Dendritic cell treated with granulocyte-macrophage colony-stimulating factor and Interleukin-4, amounts not matched to agents 40 ng/mL and 50 ng/mL, for 4 days (primary cell): ENCODE measurements at regions not wholly inside any gene's neighbourhood (a gene's known extent, or its start where the extent isn't known, plus 50 kb on each side); places are given as distances from the start of the nearest gene placed in this dataset.
"Not testable (repeated sequence)": the region's sequence is repeated elsewhere in the genome, so short reads cannot be mapped to it uniquely, and the experiment has no call there.

Experiments
- H3K27ac Mint-ChIP-seq: one replicate; pipeline ENCODE4 v1.8.0; 2022; ENCODE audit warnings: mild to moderate bottlenecking, mixed read lengths
- H3K27me3 Mint-ChIP-seq: one replicate; pipeline ENCODE4 v1.8.0; 2022; ENCODE audit warnings: mild to moderate bottlenecking, mixed read lengths
- H3K36me3 Mint-ChIP-seq: one replicate; pipeline ENCODE4 v1.8.0; 2022; ENCODE audit warnings: low read depth, mixed read lengths
- H3K4me1 Mint-ChIP-seq: one replicate; pipeline ENCODE4 v1.8.0; 2022; ENCODE audit warnings: low read depth, mixed read lengths
- H3K4me3 Mint-ChIP-seq: one replicate; pipeline ENCODE4 v1.8.0; 2022; ENCODE audit warnings: mild to moderate bottlenecking, moderate library complexity, mixed read lengths
- H3K9me3 Mint-ChIP-seq: one replicate; pipeline ENCODE4 v1.8.0; 2022; ENCODE audit warnings: mixed read lengths
- intact Hi-C: fragments of 100-400 bp; cut with micrococcal nuclease; formaldehyde crosslinking; loops from one replicate; pipeline ENCODE4 v1.15.0; 2022

DNA sequence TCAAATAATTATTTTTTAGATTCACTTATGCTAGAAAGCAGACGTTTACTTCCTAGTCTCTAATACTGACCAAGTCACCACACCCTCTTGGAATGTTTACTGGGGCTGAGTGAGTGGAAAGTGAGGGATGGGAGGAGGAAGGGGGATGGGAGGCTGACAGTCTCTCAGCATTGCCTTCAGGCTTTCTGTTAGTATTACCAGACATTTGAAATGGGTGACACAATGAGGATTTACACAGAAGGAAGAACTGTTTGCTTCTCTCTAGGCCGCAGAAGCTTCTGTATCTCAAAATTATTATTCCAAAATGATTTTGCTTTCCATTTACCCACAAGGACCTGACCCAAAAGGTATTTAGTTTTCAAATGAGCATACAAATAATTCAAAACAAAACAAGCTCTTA, 232.8 kb upstream of the ZNF608 start:
- Mint-ChIP-seq H3K9me3 (peaks cover 15% of the 10 kb centered on the region), H3K27me3 (no peaks in the 10 kb centered on the region), H3K27ac (no peak overlapping the region), H3K36me3 (no peaks in the 10 kb centered on the region), H3K4me3 (no peak overlapping the region), H3K4me1 (peaks cover 5% of the 10 kb centered on the region)
- intact Hi-C loops, result no loop called here

DNA sequence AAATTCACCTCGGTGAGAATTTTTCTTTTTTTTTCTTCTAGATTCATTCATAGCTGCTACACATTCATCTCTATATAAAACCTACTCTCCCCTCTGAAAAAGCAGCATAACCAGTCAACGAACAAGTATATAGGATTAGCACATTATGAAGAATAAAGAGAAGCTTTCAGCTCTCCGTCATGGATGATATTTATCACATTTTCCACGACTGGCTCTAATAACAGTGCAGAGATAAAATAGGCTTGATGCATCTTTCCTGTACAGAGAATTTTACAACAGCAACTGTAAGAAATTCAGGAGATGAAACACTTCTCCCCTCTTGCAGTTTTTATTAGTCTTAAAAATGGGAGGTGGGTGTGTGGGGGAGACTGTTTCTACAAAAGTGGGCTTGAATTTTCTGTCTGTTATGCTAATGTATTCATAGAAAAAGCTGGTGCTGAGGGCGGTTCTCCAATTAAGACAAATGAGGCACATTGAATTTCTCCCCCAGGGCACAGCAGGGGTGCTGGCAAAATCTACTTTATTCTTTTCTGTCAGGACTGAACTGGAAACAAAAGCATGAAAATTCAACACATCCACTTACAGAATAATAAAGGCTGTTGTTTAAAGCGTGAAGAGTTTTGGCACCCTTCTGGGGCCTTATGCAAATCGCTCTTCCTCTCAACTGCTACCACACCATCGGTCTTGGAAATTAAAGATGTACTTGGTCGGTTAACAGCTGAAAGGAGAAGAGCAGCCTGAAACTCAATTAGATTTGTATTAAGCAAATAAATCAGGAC, 233.9 kb upstream of the ZNF608 start:
- no peak overlapping the region for H3K27ac Mint-ChIP-seq
- intact Hi-C loops, result no loop called here
- H3K9me3 Mint-ChIP-seq, result peaks cover 16% of the 10 kb centered on the region
- H3K27me3 Mint-ChIP-seq, result no peaks in the 10 kb centered on the region
- H3K4me1 Mint-ChIP-seq, result peaks cover 9% of the 10 kb centered on the region
- no peaks in the 10 kb centered on the region for H3K36me3 Mint-ChIP-seq
- no peak overlapping the region for H3K4me3 Mint-ChIP-seq

DNA sequence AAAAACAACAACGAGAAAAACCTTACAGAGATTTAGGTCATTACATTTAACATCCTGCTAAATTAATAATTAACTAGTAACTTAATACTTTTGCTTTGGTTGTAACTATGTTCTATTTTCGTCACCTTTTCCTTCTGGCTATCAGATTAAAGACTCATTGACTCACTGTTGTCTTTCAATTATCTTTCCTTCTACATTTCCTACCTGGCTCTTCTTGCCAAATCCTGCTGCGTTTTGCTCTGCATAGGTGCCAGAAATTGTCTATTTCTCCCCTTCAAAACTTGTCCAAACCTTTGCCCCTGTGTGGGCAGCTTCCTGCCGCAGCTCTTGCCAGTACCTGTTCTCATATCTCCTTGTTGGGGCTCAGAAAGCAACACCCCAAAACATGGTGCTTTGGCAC, 235.5 kb upstream of the ZNF608 start:
- H3K4me1 Mint-ChIP-seq, result peaks cover 9% of the 10 kb centered on the region
- no peak overlapping the region for H3K27ac Mint-ChIP-seq
- intact Hi-C loops, result no loop called here
- peaks cover 16% of the 10 kb centered on the region for H3K9me3 Mint-ChIP-seq
- no peaks in the 10 kb centered on the region for H3K27me3 Mint-ChIP-seq
- no peak overlapping the region for H3K4me3 Mint-ChIP-seq
- no peaks in the 10 kb centered on the region for H3K36me3 Mint-ChIP-seq

DNA sequence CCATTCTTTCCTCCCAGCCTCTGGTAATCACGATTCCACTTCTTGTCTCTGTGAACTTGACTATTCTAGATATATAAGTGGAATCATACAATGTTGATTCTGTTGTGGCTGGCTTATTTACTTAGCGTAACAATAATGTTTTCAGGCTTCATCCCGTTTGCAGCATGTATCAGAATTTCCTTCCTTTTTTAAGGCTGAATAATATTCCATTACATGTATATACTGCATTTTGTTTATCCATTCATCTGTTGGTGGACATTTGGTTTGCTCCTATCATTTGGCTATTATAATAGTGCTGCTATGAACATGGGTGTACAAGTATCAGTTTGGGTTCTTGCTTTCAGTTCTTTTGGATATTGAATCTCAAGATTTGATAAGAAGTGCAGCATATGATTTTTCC, 239.7 kb upstream of the ZNF608 start:
- peaks cover 9% of the 10 kb centered on the region for H3K4me1 Mint-ChIP-seq
- H3K27me3 Mint-ChIP-seq, result no peaks in the 10 kb centered on the region
- intact Hi-C loops, result no loop called here
- no peaks in the 10 kb centered on the region for H3K36me3 Mint-ChIP-seq
- H3K27ac Mint-ChIP-seq, result no peak overlapping the region
- no peak overlapping the region for H3K4me3 Mint-ChIP-seq
- peaks cover 28% of the 10 kb centered on the region for H3K9me3 Mint-ChIP-seq

DNA sequence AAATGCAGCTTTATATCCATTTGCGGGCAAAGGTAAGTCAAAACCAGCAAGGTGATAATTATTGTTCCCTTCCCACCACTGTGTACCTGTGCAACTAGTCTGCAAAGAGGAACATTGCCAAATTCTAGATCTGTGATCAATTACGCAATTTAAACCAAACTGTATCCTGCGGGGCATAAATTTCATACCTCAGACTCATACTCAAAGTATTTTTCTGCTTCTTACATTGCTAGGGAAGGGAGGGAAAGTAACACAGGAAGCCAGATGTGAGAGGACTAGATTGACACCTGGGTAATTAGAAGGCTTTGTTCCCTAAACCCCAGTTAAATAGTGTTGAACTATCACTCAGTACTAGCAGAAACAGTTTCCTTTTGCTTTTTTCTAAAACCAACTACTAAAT, 240.2 kb upstream of the ZNF608 start:
- Mint-ChIP-seq H3K4me3 (no peak overlapping the region), H3K27ac (no peak overlapping the region), H3K27me3 (no peaks in the 10 kb centered on the region), H3K36me3 (no peaks in the 10 kb centered on the region), H3K9me3 (peaks cover 28% of the 10 kb centered on the region), H3K4me1 (peaks cover 9% of the 10 kb centered on the region)
- intact Hi-C loops, result no loop called here

DNA sequence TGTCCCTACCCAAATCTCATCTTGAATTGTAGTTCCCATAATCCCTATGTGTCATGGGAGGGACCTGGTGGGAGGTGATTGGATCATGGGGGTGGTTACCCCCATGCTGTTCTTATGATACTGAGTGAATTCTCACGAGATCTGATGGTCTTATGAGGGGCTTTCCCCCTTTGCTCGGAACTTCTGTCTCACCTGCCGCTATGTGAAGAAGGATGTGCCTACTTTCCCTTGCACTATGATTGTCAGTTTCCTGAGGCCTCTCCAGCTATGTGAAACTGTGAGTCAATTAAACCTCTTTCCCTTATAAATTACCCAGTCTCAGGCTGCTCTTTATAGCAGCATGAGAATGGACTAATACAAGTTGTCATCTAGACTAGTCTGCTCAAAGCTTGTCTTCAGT, 241.3 kb upstream of the ZNF608 start:
- H3K4me1 Mint-ChIP-seq, H3K36me3 Mint-ChIP-seq, intact Hi-C loops, H3K4me3 Mint-ChIP-seq, H3K27me3 Mint-ChIP-seq, H3K27ac Mint-ChIP-seq: not testable (repeated sequence)
- H3K9me3 Mint-ChIP-seq, result peaks cover 28% of the 10 kb centered on the region

DNA sequence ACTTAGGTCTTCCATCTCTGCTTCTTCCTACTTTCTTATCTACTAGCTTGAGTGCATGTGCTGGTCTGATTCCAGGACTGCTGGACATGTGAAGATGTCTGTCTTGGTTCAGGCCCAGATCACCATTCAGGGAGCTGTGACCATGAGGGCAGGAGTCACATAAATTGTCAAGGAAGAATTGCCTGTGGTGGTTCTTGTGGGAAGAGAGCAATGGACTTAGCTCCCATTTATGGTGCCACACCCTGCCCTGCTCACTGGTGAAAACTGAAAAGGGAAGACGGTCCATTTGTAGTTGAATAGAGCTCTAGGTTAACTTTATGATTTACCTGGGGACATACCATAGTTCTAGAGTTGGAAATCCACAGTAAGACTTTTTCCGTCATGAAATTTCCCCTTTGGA, 244.3 kb upstream of the ZNF608 start:
- Mint-ChIP-seq H3K27me3 (no peaks in the 10 kb centered on the region), H3K36me3 (no peaks in the 10 kb centered on the region), H3K9me3 (peaks cover 12% of the 10 kb centered on the region), H3K4me1 (no peaks in the 10 kb centered on the region), H3K27ac (no peak overlapping the region), H3K4me3 (no peak overlapping the region)
- intact Hi-C loops, result no loop called here

DNA sequence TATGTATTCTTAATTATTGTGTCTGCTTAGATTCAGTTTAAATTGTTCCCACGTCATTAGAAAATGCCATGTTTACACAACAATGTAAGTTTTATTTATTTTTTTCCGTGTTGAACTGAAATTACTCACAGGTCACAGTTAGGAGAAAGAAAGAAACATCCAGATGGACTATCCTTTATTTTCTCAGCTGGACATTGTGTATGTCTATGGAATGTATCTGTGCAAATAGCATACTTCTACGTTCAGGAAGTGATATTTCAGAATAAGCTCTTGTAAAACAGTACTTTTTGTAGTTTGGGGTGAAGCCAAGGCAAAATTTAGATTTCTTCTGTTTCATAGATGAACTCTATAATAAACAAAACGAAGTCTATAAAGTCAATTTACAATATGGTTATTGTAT, 249.0 kb upstream of the ZNF608 start:
- H3K36me3 Mint-ChIP-seq, result no peaks in the 10 kb centered on the region
- H3K27ac Mint-ChIP-seq, result no peak overlapping the region
- no peaks in the 10 kb centered on the region for H3K9me3 Mint-ChIP-seq
- H3K27me3 Mint-ChIP-seq, result peaks cover 4% of the 10 kb centered on the region
- intact Hi-C loops, result no loop called here
- no peaks in the 10 kb centered on the region for H3K4me1 Mint-ChIP-seq
- no peak overlapping the region for H3K4me3 Mint-ChIP-seq

DNA sequence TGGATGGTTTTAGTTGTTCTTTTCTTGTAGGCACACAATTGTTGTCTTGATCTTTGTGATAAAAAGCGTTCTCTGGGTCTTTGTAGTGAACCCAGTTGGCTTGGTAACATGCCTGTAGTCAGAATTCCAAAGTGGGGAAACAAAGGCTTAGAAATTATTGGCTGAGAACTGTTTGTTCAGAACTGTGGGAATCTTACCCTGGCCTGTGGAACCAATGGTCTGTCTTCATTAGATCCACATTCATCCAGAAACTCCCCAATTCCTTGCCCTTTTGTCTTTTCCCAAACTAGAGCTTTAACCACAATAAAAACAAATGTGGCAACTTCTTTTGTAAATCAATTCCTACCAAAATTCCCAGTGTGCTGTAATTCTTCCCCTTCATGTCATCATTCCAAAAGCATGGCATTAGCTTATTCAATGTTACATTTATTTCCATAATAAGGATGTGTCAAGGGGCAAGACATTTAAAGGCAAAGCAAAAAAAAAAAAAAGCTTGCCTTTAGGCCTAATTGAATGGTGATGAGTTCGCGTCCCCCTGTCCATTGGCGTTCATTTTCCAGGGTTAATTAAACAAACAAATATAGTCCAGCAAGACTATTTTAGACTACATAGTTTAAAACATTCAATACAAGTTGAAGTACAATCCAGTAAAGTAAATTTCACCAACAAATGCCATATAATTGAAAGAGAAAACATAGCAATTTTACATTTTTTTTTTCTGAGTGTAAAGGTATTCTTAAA, 249.8 kb upstream of the ZNF608 start:
- Mint-ChIP-seq H3K27me3 (peaks cover 10% of the 10 kb centered on the region), H3K4me1 (no peaks in the 10 kb centered on the region), H3K4me3 (no peak overlapping the region), H3K9me3 (no peaks in the 10 kb centered on the region), H3K36me3 (no peaks in the 10 kb centered on the region), H3K27ac (no peak overlapping the region)
- intact Hi-C loops, result no loop called here

DNA sequence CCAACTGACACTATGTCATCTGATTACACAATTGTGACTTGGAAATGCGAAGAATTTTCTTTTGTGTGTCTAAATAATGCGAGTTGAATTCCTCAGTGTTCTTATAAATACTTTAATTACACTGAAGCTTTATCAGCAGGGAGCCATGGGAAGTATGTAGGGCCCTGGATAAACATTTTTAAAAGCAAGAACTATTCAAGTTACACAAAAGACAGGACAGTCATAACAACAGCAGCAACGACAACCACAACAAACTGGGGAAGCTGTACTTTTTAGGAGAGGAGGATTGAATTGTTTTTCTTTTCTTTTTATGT, 250.3 kb upstream of the ZNF608 start:
- no peaks in the 10 kb centered on the region for H3K9me3 Mint-ChIP-seq

DNA sequence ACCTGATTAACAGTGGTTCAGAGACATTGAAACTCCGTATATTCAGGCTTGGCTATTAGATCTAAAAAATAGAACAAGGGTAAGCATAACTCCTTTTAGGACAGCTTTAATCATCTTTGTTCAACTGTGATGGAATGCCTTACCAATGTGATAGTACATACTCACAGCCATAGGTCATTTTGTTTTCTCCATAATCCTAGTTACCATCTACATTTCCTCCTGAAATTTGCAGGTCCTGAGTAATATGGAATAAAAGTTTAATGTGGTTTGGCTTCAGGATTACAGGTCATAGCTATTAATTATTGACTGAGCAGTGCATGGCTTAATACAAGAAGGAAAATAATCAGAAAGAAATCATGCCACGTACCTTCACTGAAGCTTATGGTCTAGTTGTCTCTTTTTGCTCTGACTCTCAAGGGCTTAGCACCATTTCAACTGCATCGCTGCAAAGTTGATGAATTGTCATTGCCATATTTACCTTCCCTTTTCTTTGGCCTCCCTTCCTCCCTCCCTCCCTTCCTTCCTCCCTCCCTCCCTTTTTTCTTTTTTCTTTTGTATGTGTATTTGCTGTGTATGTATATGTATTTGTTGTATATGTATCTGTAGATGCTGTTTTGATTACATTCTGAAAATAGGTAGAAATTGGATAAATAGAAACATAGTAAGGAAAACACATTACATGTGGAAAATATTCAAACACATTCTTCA, 250.9 kb upstream of the ZNF608 start:
- Mint-ChIP-seq H3K27ac (no peak overlapping the region), H3K9me3 (no peaks in the 10 kb centered on the region), H3K4me3 (no peak overlapping the region), H3K27me3 (peaks cover 16% of the 10 kb centered on the region), H3K4me1 (peaks cover 4% of the 10 kb centered on the region), H3K36me3 (no peaks in the 10 kb centered on the region)
- intact Hi-C loops, result no loop called here

More for the DNA sequence above, 250.3 kb upstream of the ZNF608 start:
- intact Hi-C loops, result no loop called here
- H3K27me3 Mint-ChIP-seq, result peaks cover 11% of the 10 kb centered on the region
- no peaks in the 10 kb centered on the region for H3K4me1 Mint-ChIP-seq
- H3K36me3 Mint-ChIP-seq, result no peaks in the 10 kb centered on the region
- no peak overlapping the region for H3K27ac Mint-ChIP-seq
- no peak overlapping the region for H3K4me3 Mint-ChIP-seq

DNA sequence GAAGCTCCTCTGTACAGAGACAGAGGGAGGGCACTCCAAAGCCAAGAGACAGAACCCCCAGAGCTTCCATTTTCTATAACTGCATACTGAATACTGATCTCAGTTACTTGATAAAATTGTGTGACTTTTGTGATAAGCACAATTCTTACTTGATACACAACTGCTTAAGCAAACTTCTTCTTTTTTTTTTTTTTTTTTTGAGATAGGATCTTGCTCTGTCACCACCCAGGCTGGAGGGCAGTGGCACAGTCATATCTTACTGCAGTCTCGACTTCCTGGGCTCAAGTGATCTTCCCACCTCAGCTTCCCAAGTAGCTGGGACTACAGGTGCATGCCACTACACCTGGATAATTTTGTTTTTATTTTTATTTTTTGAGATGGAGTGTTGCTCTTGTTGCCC, 252.1 kb upstream of the ZNF608 start:
- H3K4me3 Mint-ChIP-seq, result no peak overlapping the region

DNA sequence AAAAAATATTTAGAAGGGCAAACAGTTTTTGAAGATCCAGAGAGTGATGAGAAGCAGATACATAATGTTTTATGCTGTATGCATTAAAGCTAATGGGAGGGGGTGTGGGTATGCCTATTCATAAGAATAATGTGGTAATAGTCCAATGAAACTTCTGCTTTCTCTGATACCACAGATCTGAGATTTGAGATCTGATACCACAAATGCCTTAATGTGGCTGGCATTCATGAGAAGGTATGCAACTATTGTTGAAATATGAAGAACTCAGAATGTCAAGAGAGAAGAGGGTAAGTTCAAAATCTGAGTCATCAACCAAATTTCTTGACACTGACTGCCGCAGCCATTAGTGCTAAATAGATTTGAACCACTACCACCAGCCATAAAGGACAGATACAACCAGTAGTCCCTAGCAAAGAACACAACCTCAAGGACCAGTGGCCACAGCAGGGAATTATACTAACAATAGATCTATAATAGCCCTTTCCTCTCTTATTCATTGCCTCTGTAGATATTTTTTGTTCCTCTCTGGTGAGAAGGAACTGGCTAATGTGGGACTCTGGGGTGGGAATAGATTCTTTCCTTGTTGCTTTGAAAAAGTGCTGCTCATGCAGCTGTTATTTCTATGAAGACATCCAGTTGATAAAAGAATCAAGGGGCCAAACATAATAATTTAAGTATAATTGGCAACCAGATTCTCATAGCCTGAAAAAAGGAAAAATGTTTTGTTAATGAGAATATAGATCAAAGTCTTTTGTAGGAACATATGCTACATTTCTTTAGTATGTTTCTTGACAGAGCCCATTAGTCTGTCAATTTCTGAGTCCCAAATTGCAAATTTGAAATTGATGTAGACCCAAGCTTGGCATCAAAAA, 256.5 kb upstream of the ZNF608 start:
- Mint-ChIP-seq H3K27me3 (peaks cover 19% of the 10 kb centered on the region), H3K27ac (no peak overlapping the region), H3K4me1 (peaks cover 5% of the 10 kb centered on the region), H3K9me3 (no peaks in the 10 kb centered on the region), H3K4me3 (no peak overlapping the region), H3K36me3 (no peaks in the 10 kb centered on the region)
- intact Hi-C loops, result no loop called here

More for the DNA sequence above, 252.1 kb upstream of the ZNF608 start:
- Mint-ChIP-seq H3K9me3 (no peaks in the 10 kb centered on the region), H3K27ac (no peak overlapping the region), H3K27me3 (peaks cover 16% of the 10 kb centered on the region), H3K4me1 (peaks cover 5% of the 10 kb centered on the region), H3K36me3 (no peaks in the 10 kb centered on the region)
- intact Hi-C loops, result no loop called here

DNA sequence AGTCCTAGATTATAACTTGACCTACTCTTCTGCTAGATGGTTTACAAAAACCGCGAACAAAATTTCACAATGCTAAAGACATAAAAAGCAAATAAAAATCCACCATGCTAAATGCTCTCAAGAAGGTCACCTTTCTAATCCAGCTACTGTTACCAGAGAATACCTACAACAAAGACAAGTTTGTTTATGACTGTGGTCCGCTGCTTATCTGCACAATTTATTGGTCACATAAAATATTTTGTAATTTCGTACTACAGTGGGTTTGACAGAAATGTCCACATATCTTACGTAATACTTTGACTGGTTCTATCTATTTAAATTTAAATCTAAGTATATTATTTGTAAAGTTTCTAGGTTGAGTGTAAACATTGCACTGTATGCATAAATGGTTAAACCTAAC, 257.6 kb upstream of the ZNF608 start:
- intact Hi-C loops, result no loop called here
- Mint-ChIP-seq H3K27ac (no peak overlapping the region), H3K4me1 (peaks cover 5% of the 10 kb centered on the region), H3K36me3 (no peaks in the 10 kb centered on the region), H3K9me3 (no peaks in the 10 kb centered on the region), H3K27me3 (peaks cover 17% of the 10 kb centered on the region), H3K4me3 (no peak overlapping the region)
